Mesothelial cell of epicardium (in vitro differentiated cells): ENCODE measurements at regions not wholly inside any gene's neighbourhood (a gene's known extent, or its start where the extent isn't known, plus 50 kb on each side); places are given as distances from the start of the nearest gene placed in this dataset.
A peak's percentile ranks its signal among the peaks of the same experiment; 100 is the strongest.
"Not testable (repeated sequence)": the region's sequence is repeated elsewhere in the genome, so short reads cannot be mapped to it uniquely, and the experiment has no call there.

ENCODE experiments used
- DNase-seq, 2 experiments: peaks; one replicate each; pipeline ENCODE4 v3.0.0; 2021; ENCODE audit warnings: low spot score in 2 of 2; ENCODE audit not compliant: unreplicated experiment in 2 of 2
- H3K27ac Mint-ChIP-seq: 2 replicates; pipeline ENCODE4 v1.8.0; 2021; ENCODE audit warnings: mixed read lengths
- H3K27me3 Mint-ChIP-seq: 2 replicates; pipeline ENCODE4 v1.8.0; 2021; ENCODE audit warnings: low read depth, mixed read lengths
- H3K36me3 Mint-ChIP-seq: 2 replicates; pipeline ENCODE4 v1.8.0; 2021; ENCODE audit warnings: mixed read lengths
- H3K4me1 Mint-ChIP-seq: 2 replicates; pipeline ENCODE4 v1.8.0; 2021; ENCODE audit warnings: mixed read lengths
- H3K4me3 Mint-ChIP-seq: 2 replicates; pipeline ENCODE4 v1.8.0; 2021; ENCODE audit warnings: mild to moderate bottlenecking, moderate library complexity, mixed read lengths
- H3K9me3 Mint-ChIP-seq: 2 replicates; pipeline ENCODE4 v1.8.0; 2021; ENCODE audit warnings: mixed read lengths
- CTCF ChIP-seq: fragments of 200-600 bp; sonication (generic); IDR thresholded peaks from one replicate; pipeline ENCODE4 v1.5.0; 2021; ENCODE audit warnings: antibody characterized with exemption; ENCODE audit not compliant: unreplicated experiment

- peaks cover 16% of the 10 kb centered on the region for H3K9me3 Mint-ChIP-seq
- peak overlapping the region; percentile 95 for H3K27ac Mint-ChIP-seq
- H3K4me1 Mint-ChIP-seq = peaks cover 18% of the 10 kb centered on the region
- no peaks in the 10 kb centered on the region for H3K27me3 Mint-ChIP-seq
- H3K36me3 Mint-ChIP-seq = no peaks in the 10 kb centered on the region
- H3K4me3 Mint-ChIP-seq = no peak overlapping the region
- DNase-seq = no peak
- TF ChIP-seq CTCF = no peak
Observed at GRCh38 chrX:40530509-40530908, 50.3 kb upstream of the ATP6AP2 start.

GRCh38 chrX:40527543-40527942 lies 53.2 kb upstream of the ATP6AP2 start:
- Mint-ChIP-seq H3K9me3 (peaks cover 29% of the 10 kb centered on the region), H3K4me1 (peaks cover 18% of the 10 kb centered on the region), H3K4me3 (no peak overlapping the region), H3K27me3 (no peaks in the 10 kb centered on the region), H3K27ac (no peak overlapping the region), H3K36me3 (no peaks in the 10 kb centered on the region)
- DNase-seq = no peak
- no peak for TF ChIP-seq CTCF

GRCh38 chrX:40526412-40526811 lies 54.4 kb upstream of the ATP6AP2 start:
- no peak overlapping the region for H3K4me3 Mint-ChIP-seq
- H3K27me3 Mint-ChIP-seq = no peaks in the 10 kb centered on the region
- DNase-seq = no peak
- no peak overlapping the region for H3K27ac Mint-ChIP-seq
- H3K36me3 Mint-ChIP-seq = no peaks in the 10 kb centered on the region
- no peak for TF ChIP-seq CTCF
- H3K4me1 Mint-ChIP-seq = peaks cover 13% of the 10 kb centered on the region
- H3K9me3 Mint-ChIP-seq = peaks cover 34% of the 10 kb centered on the region

GRCh38 chrX:40525901-40526300 lies 54.9 kb upstream of the ATP6AP2 start:
- not testable (repeated sequence) for DNase-seq, H3K4me3 Mint-ChIP-seq, H3K27ac Mint-ChIP-seq, H3K4me1 Mint-ChIP-seq, H3K27me3 Mint-ChIP-seq, H3K36me3 Mint-ChIP-seq
- peaks cover 37% of the 10 kb centered on the region for H3K9me3 Mint-ChIP-seq

- no peak for DNase-seq
Observed at GRCh38 chrX:40524423-40524822, 56.3 kb upstream of the ATP6AP2 start.

GRCh38 chrX:40523852-40524251 lies 56.9 kb upstream of the ATP6AP2 start:
- no peak for DNase-seq
- Mint-ChIP-seq H3K27ac (no peak overlapping the region), H3K4me1 (no peaks in the 10 kb centered on the region), H3K27me3 (no peaks in the 10 kb centered on the region), H3K36me3 (no peaks in the 10 kb centered on the region), H3K9me3 (peaks cover 36% of the 10 kb centered on the region), H3K4me3 (no peak overlapping the region)
- TF ChIP-seq CTCF = no peak

More at GRCh38 chrX:40524423-40524822, 56.3 kb upstream of the ATP6AP2 start:
- no peaks in the 10 kb centered on the region for H3K36me3 Mint-ChIP-seq
- H3K27me3 Mint-ChIP-seq = no peaks in the 10 kb centered on the region
- H3K4me1 Mint-ChIP-seq = no peaks in the 10 kb centered on the region
- no peak for TF ChIP-seq CTCF
- no peak overlapping the region for H3K4me3 Mint-ChIP-seq
- H3K27ac Mint-ChIP-seq = no peak overlapping the region
- peaks cover 38% of the 10 kb centered on the region for H3K9me3 Mint-ChIP-seq
